Immature natural killer cell (primary cell): ENCODE measurements at regions not wholly inside any gene's neighbourhood (a gene's known extent, or its start where the extent isn't known, plus 50 kb on each side); places are given as distances from the start of the nearest gene placed in this dataset.

Experiments
- DNase-seq, 3 donors: peaks; one replicate each; pipeline ENCODE4 v3.0.0; 2022; ENCODE audit warnings: mixed read lengths in 1 of 3
- H3K27ac Mint-ChIP-seq, 6 donors: one replicate each; pipeline ENCODE4 v1.8.0; 2020; ENCODE audit warnings: mixed read lengths in 6 of 6, mild to moderate bottlenecking in 5 of 6, inconsistent platforms in 4 of 6, moderate library complexity in 3 of 6
- H3K27me3 Mint-ChIP-seq, 3 donors: one replicate each; pipeline ENCODE4 v1.8.0; 2020 to 2021; ENCODE audit warnings: low read depth in 3 of 3, mild to moderate bottlenecking in 3 of 3, mixed read lengths in 3 of 3, moderate library complexity in 3 of 3, inconsistent platforms in 1 of 3
- H3K36me3 Mint-ChIP-seq, 3 donors: one replicate each; pipeline ENCODE4 v1.8.0; 2020; ENCODE audit warnings: mixed read lengths in 3 of 3, inconsistent platforms in 2 of 3, mild to moderate bottlenecking in 2 of 3
- H3K4me1 Mint-ChIP-seq, 2 donors: one replicate each; pipeline ENCODE4 v1.8.0; 2020; ENCODE audit warnings: inconsistent platforms in 2 of 2, mild to moderate bottlenecking in 2 of 2, mixed read lengths in 2 of 2, moderate library complexity in 1 of 2
- H3K4me3 Mint-ChIP-seq, 5 donors: one replicate each; pipeline ENCODE4 v1.8.0; 2020; ENCODE audit warnings: mild to moderate bottlenecking in 5 of 5, mixed read lengths in 5 of 5, inconsistent platforms in 3 of 5, moderate library complexity in 3 of 5
- H3K9me3 Mint-ChIP-seq, 6 donors: one replicate each; pipeline ENCODE4 v1.8.0; 2020; ENCODE audit warnings: mild to moderate bottlenecking in 6 of 6, mixed read lengths in 6 of 6, inconsistent platforms in 4 of 6, moderate library complexity in 3 of 6

DNA sequence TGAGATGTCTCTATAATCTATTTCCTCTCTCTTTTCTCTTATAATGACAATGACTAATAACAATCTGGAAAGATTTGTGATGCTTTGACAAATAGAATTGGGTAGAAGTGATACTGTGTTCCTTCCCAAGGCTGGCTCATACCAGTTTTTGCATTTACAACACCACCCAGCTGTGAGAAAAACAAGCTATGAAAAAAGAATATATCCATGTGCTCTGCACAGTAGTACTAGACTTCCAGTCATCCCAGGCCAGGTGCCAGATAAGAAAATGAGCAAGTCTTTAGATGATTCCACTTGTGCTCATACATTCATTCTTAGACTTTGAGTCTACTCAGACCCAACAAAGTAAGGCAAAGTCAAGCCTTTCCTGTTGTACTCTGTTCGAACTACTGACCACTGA is 350.2 kb upstream of the POU1F1 start:
- no peak for DNase-seq
- Mint-ChIP-seq H3K9me3 (peaks cover 0 to 10% (median 2%) of the 10 kb centered on the region in 6 donors), H3K4me1 (no peaks in the 10 kb centered on the region)

DNA sequence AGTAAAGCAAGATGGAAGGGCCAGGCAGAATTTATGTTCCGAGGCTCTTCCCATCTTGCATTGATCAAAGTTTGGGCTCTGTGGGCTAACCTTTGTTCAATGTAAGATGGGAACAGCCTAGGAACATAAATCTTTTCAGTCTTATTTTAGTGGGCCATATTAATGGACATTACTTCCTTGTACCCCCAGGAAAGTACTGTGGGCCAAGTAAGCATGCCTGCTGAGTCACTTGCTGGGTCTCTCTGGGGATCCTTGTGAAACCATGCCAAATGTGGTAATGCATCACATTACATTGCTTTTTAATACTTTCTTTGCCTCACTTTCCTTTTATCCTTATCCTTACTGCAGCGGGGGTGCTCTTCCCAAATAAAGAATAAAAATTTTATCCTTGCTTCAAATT is 349.5 kb upstream of the POU1F1 start:
- DNase-seq, result no peak
- Mint-ChIP-seq H3K4me3 (no peak overlapping the region), H3K27me3 (peaks cover 0 to 2% (median 0%) of the 10 kb centered on the region in 3 donors), H3K36me3 (no peaks in the 10 kb centered on the region), H3K9me3 (peaks cover 0 to 14% (median 2%) of the 10 kb centered on the region in 6 donors), H3K4me1 (no peaks in the 10 kb centered on the region), H3K27ac (no peak overlapping the region)

More for the DNA sequence above, 350.2 kb upstream of the POU1F1 start:
- Mint-ChIP-seq H3K27ac (no peak overlapping the region), H3K36me3 (no peaks in the 10 kb centered on the region), H3K4me3 (no peak overlapping the region), H3K27me3 (peaks cover 0 to 2% (median 0%) of the 10 kb centered on the region in 3 donors)

DNA sequence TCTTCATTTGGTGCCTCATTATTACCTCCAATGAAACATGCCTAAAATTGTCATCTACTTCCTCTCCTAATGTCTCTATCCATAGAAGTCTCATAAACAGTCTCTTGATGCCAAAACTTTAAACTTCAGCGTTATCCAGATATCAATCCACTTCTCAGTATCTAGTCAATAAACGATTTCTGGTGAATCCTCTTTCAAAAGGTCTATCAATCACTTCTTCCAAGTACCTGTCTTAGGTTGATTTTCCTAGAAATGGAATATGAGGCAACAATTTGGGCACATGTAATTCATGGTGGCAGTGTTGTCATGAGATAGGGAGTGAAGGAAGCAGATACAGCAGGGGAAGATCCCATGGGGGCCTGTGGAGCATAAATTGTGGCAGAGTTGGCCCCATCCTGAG is 348.5 kb upstream of the POU1F1 start:
- no peak for DNase-seq
- Mint-ChIP-seq H3K9me3 (peaks cover 0 to 14% (median 2%) of the 10 kb centered on the region in 6 donors), H3K4me3 (no peak overlapping the region), H3K27me3 (peaks cover 0 to 2% (median 0%) of the 10 kb centered on the region in 3 donors), H3K27ac (no peak overlapping the region), H3K4me1 (no peaks in the 10 kb centered on the region), H3K36me3 (no peaks in the 10 kb centered on the region)

DNA sequence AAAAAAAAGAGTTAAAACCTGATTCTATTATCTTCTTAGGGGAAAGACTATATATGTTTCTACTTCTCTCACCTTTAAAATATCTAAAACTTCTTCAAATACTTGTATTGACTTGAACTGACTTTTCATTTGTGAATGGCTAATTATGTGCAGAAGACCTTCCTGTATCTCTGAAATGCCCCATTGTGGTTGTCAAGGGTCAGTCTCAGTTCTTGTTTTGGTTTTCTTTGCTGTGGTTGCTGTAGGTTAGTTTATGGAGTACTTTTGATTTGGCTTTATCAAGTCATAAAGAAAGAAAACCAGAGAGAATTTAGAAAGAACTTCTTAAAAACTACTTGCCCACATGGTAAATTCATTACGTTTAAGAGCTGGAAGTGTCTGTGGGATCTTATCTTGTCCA is 345.3 kb upstream of the POU1F1 start:
- Mint-ChIP-seq H3K27ac (no peak overlapping the region), H3K4me3 (no peak overlapping the region), H3K27me3 (peaks cover 0 to 2% (median 0%) of the 10 kb centered on the region in 3 donors), H3K9me3 (peaks cover 1 to 16% (median 5%) of the 10 kb centered on the region in 6 donors), H3K4me1 (no peaks in the 10 kb centered on the region), H3K36me3 (no peaks in the 10 kb centered on the region)
- no peak for DNase-seq

DNA sequence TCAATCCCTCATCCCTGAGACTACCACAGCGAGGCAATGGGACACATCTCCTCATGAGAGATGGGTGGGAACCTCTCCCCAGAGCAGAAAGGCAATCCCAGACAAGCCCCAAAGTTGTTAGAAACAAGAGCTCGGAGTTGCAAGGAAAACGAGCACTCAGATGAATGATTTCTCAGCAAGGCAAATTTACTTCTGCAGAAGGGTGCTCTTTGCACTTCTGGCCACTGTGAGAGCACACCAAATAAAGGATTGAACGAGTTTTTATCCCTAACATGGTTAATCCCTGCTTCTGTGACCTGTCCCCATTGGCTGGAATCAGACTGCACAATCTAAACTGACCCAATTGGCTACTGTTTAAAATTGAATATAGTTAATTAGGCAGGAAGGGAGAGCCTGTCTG is 339.1 kb upstream of the POU1F1 start:
- H3K27me3 Mint-ChIP-seq, result peaks cover 0 to 3% (median 0%) of the 10 kb centered on the region in 3 donors
- H3K27ac Mint-ChIP-seq, result no peak overlapping the region
- no peaks in the 10 kb centered on the region for H3K4me1 Mint-ChIP-seq
- DNase-seq, result no peak
- no peak overlapping the region for H3K4me3 Mint-ChIP-seq
- H3K9me3 Mint-ChIP-seq, result peaks cover 7 to 58% (median 18%) of the 10 kb centered on the region in 6 donors
- H3K36me3 Mint-ChIP-seq, result peaks cover 0 to 4% (median 0%) of the 10 kb centered on the region in 3 donors

DNA sequence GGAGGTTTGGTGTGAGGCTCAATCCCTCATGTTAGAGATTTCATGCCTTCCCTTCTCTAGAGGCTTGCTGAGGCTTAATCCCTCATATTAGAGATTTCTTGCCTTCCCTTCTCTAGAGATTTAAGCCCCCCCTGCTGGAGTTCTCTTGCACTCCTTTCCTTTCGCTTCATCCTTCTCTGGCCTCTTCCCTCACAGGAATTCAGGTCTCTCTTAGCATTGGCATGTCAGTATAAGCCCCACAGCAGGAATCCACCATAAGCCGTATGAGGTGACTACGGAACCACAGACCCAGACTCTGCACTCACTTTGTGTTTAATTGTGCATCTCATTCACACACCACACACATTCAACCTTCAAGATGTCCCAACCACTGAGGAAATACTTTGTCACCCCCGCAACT is 338.6 kb upstream of the POU1F1 start:
- no peak for DNase-seq
- H3K36me3 Mint-ChIP-seq, result peaks cover 0 to 4% (median 0%) of the 10 kb centered on the region in 3 donors
- H3K4me3 Mint-ChIP-seq, result no peak overlapping the region
- H3K9me3 Mint-ChIP-seq, result peaks cover 8 to 58% (median 17%) of the 10 kb centered on the region in 6 donors
- no peak overlapping the region for H3K27ac Mint-ChIP-seq
- no peaks in the 10 kb centered on the region for H3K4me1 Mint-ChIP-seq
- H3K27me3 Mint-ChIP-seq, result peaks cover 0 to 3% (median 0%) of the 10 kb centered on the region in 3 donors

DNA sequence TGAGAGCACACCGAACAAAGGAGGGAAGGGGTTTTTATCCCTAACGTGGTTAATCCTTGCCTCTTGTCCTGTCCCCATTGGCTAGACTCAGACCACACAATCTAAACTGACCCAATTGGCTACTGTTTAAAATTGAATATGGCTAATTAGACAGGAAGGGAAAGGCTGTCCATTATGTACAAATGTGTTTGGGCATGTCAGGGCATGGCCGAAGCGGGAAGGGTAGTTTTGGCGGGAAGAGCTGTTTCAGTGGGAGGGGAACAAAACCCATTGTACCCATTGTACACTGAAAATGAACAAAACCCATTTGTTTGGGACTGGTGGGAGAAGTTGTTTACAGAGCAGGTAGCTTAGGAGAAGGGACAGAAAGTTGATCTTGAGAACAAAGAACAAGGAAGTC is 330.9 kb upstream of the POU1F1 start:
- H3K27me3 Mint-ChIP-seq, result no peaks in the 10 kb centered on the region
- peaks cover 3 to 28% (median 12%) of the 10 kb centered on the region in 6 donors for H3K9me3 Mint-ChIP-seq

DNA sequence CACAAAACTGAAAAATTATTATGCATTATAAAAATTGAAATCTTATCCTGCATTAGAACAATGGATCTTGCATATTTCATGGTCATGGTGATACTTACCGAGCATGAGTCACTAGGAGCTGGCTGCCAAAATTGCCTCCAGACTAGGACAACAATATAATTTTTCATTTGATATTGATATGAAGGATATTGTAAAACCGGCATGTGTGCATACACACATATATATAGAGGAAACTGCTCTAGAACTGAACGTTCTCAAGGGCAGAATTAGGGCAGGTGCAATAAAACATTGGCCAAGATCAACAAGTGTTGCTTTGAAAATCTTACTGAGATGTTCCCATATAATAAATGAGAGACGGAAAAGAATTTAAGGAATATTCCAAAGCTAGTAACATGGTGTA is 319.4 kb upstream of the POU1F1 start:
- H3K27ac Mint-ChIP-seq, result no peak overlapping the region
- H3K9me3 Mint-ChIP-seq, result peaks cover 5 to 25% (median 9%) of the 10 kb centered on the region in 6 donors
- peaks cover 0 to 2% (median 2%) of the 10 kb centered on the region in 3 donors for H3K27me3 Mint-ChIP-seq
- no peak for DNase-seq
- no peak overlapping the region for H3K4me3 Mint-ChIP-seq
- peaks cover 0 to 8% (median 0%) of the 10 kb centered on the region in 3 donors for H3K36me3 Mint-ChIP-seq
- no peaks in the 10 kb centered on the region for H3K4me1 Mint-ChIP-seq

More for the DNA sequence above, 330.9 kb upstream of the POU1F1 start:
- Mint-ChIP-seq H3K4me3 (no peak overlapping the region), H3K4me1 (no peaks in the 10 kb centered on the region), H3K36me3 (no peaks in the 10 kb centered on the region), H3K27ac (no peak overlapping the region)
- no peak for DNase-seq

DNA sequence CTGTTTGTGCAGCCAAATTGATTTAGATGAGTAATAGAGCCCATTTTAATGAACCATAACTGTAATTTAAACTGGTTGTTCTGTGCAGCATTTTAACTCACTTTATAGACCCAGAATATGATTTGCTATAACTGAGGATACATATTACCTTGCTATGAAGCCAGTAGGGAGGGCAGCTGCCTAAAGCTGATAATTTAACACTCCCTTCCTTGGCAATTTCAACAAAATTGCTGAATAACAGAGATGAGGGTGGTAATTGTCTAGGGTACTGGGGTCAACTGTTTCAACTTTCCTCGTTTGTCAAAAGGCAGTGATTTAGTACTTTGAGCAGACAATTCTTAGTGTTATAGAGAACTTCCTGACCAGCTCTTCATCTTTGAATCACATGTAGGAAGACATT is 304.9 kb upstream of the POU1F1 start:
- H3K27me3 Mint-ChIP-seq, result peaks cover 0 to 1% (median 0%) of the 10 kb centered on the region in 3 donors
- no peak overlapping the region for H3K4me3 Mint-ChIP-seq
- no peaks in the 10 kb centered on the region for H3K4me1 Mint-ChIP-seq
- H3K9me3 Mint-ChIP-seq, result peaks cover 0 to 5% (median 1%) of the 10 kb centered on the region in 6 donors
- no peak overlapping the region for H3K27ac Mint-ChIP-seq
- DNase-seq, result no peak
- H3K36me3 Mint-ChIP-seq, result no peaks in the 10 kb centered on the region

DNA sequence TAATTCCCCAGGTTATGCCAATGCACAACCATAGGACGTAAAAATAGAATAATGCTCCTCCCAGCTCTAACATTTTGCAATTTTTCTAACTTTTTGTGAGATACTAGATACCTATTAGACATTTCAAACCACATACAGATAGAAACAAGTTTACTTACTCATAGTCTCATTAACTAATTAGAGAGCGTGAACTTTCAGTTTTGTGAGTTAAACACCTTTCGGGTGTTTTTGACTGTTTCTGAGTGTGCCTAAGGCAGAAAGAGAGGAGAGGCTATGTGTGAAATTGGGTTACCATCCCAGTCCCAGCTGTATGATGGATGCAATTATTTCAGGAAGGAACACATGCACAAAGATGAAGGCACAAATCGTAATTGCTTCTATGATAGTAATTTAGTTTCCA is 300.4 kb upstream of the POU1F1 start:
- no peaks in the 10 kb centered on the region for H3K4me1 Mint-ChIP-seq
- no peak overlapping the region for H3K27ac Mint-ChIP-seq
- no peak for DNase-seq
- H3K36me3 Mint-ChIP-seq, result no peaks in the 10 kb centered on the region
- H3K9me3 Mint-ChIP-seq, result peaks cover 0 to 4% (median 0%) of the 10 kb centered on the region in 6 donors
- peaks cover 0 to 2% (median 0%) of the 10 kb centered on the region in 3 donors for H3K27me3 Mint-ChIP-seq
- no peak overlapping the region for H3K4me3 Mint-ChIP-seq

DNA sequence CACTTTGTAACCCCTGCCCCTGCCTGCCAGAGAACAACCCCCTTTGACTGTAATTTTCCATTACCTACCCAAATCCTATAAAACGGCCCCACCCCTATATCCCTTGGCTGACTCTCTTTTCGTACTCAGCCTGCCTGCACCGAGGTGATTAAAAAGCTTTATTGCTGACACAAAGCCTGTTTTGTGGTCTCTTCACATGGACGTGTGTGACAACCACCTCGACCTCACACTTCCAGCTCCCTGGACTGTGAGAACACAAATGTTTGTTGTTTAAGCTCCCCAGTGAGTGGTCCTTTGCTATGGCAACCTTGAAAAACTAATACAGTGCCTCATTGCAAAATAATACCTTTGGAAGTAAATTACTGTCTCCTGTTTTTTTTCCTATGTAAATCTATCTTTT is 299.2 kb upstream of the POU1F1 start:
- peaks cover 0 to 4% (median 0%) of the 10 kb centered on the region in 6 donors for H3K9me3 Mint-ChIP-seq
- no peak overlapping the region for H3K4me3 Mint-ChIP-seq
- peaks cover 0 to 3% (median 0%) of the 10 kb centered on the region in 3 donors for H3K27me3 Mint-ChIP-seq
- no peaks in the 10 kb centered on the region for H3K4me1 Mint-ChIP-seq
- no peak for DNase-seq
- H3K36me3 Mint-ChIP-seq, result no peaks in the 10 kb centered on the region
- no peak overlapping the region for H3K27ac Mint-ChIP-seq

DNA sequence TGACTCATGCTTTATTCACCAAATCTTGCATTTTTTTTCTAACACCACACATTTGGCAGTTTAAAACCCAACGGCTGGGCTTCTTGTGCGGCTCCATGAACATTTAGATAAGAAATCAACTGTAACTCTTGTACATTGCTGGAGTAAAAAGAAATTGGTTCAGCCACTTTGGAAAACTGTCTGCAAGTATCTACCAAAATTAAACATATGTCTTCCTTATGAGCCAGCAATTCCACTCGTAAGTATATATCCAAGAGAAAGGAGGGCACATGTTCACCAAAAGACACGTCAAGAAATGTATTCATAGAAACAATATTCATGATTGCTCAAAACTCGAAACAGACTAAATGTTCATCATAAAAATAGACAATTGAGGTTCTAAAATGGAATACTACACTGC is 291.9 kb upstream of the POU1F1 start:
- H3K9me3 Mint-ChIP-seq, result peaks cover 0 to 6% (median 2%) of the 10 kb centered on the region in 6 donors
- H3K27ac Mint-ChIP-seq, result no peak overlapping the region
- H3K4me1 Mint-ChIP-seq, result no peaks in the 10 kb centered on the region
- H3K27me3 Mint-ChIP-seq, result peaks cover 0 to 2% (median 1%) of the 10 kb centered on the region in 3 donors
- H3K36me3 Mint-ChIP-seq, result no peaks in the 10 kb centered on the region
- no peak for DNase-seq
- no peak overlapping the region for H3K4me3 Mint-ChIP-seq

DNA sequence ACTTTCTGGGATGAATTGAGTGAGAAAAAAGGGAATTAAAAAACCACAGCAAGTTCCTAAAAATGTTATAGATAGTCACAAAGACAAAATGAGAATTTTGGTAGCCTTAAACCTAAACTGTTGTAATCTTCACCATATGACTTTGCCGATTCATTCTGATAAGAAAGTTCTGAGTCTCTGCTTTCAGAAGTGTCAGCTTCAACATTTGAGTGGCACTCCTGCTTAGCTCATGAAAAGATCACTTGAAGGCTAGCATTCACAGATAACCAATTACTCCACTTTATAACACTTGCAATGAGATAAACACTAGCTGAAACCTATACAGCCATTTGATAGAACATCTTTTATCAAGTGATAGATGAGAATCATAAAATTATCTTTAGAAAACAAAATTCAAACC is 288.1 kb upstream of the POU1F1 start:
- Mint-ChIP-seq H3K27me3 (peaks cover 0 to 2% (median 0%) of the 10 kb centered on the region in 3 donors), H3K36me3 (no peaks in the 10 kb centered on the region), H3K9me3 (peaks cover 0 to 10% (median 2%) of the 10 kb centered on the region in 6 donors), H3K4me1 (no peaks in the 10 kb centered on the region), H3K4me3 (no peak overlapping the region), H3K27ac (no peak overlapping the region)
- no peak for DNase-seq

DNA sequence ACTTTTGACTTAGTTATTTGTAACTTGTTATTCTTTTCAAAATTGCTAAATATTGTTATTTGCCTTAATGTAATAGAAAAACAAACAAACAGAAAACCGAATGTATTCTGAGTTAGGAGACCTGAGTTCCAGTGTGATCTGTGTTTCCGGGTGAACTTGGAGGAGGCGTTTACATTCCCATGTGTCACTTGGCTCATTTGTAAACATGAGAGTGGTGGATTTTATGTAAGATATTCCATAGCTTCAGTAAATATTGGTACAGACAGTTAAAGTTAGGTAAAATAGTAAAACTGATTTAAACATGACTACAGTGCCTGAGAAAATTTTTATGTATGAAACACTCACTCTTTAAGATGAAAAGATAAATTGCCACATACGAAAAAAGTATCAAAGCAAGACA is 287.3 kb upstream of the POU1F1 start:
- Mint-ChIP-seq H3K27me3 (peaks cover 0 to 2% (median 0%) of the 10 kb centered on the region in 3 donors), H3K4me1 (no peaks in the 10 kb centered on the region), H3K4me3 (no peak overlapping the region), H3K27ac (no peak overlapping the region), H3K9me3 (peaks cover 0 to 7% (median 2%) of the 10 kb centered on the region in 6 donors), H3K36me3 (no peaks in the 10 kb centered on the region)
- DNase-seq, result no peak

DNA sequence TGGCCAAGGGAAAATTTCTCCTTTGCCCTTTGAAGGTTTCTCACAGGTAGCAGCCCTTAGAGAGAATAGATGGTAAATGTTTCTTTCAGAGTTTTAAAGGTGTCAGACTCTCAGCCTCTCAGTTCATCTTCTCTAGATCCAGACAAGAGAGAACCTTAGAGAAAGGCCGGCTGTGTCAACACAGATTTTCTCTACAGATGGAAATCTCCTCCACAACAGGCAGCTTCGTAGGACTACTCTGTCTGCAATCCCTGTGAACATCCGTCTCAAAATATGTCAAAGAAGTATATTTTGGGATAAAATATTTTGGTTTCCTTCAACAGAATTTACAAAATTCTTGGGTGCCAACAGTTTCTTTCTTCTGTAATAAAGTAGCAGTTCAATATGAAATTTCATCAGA is 282.1 kb upstream of the POU1F1 start:
- no peak overlapping the region for H3K4me3 Mint-ChIP-seq
- H3K36me3 Mint-ChIP-seq, result no peaks in the 10 kb centered on the region
- no peak overlapping the region for H3K27ac Mint-ChIP-seq
- DNase-seq, result no peak
- no peaks in the 10 kb centered on the region for H3K4me1 Mint-ChIP-seq
- H3K27me3 Mint-ChIP-seq, result no peaks in the 10 kb centered on the region
- peaks cover 0 to 5% (median 3%) of the 10 kb centered on the region in 6 donors for H3K9me3 Mint-ChIP-seq
